Glomerular visceral epithelial cell (primary cell): ENCODE measurements at regions not wholly inside any gene's neighbourhood (a gene's known extent, or its start where the extent isn't known, plus 50 kb on each side); places are given as distances from the start of the nearest gene placed in this dataset.

Experiments used
- DNase-seq: peaks from one replicate; pipeline ENCODE4 v3.0.0-alpha.2; 2016; ENCODE audit errors: extremely low spot score

DNA sequence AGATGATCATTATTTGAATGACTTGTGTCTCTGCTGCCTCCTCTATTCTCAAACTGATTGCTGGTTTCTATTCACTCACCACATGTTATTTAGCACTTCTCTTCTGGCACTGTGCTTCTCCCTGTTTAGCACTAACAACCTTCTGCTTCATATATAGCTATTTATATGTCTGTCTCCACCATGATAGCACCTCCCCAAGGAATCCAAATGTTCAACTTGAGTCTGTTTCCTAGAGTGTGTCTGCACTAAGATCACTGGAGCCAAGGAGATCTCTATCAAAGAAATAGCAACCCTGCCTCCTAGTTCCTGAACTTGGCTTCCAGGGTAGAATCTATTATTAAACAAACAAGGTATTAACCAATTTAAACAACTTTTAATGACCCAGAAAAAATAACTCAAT, 104.5 kb downstream of the CYP26A1 start:
- no peak for DNase-seq

DNA sequence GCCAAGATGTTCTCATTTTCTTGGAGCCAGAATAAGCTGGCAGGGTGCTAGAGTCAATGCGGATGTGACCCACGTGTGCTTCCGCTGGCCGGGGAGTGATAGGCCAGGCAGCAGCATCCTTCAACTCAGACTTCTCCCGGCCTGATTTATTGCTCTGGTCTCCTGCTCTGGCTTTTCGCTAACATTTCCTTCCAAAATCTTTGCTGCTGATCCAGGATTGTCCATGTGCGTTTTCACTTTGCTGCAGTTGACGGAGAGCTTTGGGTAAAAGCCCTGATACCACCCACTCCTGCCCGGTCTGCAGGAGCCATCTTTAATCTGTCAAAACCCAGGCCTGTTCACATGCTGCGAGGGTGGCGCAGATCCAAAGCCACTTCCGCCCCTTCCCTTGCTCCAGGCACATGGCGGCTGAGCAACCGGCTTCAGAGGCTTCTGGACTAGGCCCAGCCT, 106.8 kb downstream of the CYP26A1 start:
- no peak for DNase-seq

DNA sequence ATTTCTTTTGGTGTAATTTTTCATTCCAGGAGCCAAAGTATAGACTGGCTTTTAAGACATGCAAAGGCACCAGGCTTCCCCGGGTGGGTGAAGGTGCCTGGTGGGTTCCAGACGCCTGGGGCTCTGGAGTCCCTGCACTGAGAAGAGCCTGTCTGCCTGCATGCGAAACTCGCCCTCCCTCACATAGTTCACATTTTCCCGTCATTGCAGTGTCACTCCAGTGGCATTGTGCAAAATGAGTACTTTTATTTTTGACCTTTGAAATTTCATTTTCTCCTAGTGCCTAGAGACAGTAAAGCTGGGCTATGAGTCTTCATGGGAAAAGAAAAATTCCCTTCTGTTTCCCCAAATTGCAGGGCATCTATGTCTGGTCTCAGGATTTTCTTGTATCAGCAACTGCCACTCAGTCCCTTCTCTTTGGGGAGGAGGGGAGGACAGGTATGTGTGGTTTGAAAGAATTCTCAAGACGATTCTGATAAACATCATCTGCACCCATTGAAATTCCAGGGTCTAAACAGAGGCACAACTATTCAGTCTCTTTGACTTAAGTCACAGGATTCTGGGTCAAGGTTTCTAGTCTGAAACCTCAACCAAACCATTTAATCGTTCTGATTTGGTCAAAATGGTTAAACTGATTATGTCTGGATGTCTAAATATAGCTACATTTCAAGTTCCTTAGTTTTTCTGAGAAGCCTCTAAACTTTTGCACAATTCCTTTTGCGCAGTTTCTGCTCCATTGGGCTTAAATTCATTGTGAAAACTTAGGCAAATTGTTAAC, 107.8 kb downstream of the CYP26A1 start:
- DNase-seq: no peak

DNA sequence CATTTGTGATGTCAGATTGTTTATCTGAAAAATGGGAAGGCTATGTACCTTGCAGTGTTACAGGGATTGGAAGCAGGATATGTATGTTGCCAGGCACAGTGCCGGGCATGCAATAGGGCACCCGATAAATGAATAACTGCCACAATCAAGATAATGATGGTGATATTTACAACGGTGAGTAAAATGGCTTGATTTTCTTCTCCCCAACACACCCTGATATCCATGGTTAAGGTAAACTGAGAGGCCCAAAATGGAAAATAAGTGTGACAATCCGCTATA, 108.3 kb downstream of the CYP26A1 start:
- DNase-seq: no peak

DNA sequence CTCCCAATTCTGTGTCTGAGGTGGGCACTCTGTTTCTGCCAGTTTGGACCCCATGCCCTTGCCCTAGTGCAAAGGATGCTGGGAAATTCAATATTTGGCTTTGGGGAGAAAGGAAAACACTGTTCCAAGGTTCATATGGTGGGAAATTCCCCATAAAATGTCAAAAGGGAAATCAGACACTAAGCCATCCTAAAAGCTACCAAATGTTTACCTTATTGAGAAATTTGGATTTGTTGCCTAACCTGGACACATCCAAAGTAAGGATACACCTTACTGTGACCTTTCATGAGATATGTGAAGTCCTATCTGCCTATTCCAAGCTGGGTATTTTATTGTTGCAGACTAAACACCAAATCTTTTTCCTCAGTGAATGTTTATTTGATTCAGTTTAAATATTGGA, 109.1 kb downstream of the CYP26A1 start:
- no peak for DNase-seq

DNA sequence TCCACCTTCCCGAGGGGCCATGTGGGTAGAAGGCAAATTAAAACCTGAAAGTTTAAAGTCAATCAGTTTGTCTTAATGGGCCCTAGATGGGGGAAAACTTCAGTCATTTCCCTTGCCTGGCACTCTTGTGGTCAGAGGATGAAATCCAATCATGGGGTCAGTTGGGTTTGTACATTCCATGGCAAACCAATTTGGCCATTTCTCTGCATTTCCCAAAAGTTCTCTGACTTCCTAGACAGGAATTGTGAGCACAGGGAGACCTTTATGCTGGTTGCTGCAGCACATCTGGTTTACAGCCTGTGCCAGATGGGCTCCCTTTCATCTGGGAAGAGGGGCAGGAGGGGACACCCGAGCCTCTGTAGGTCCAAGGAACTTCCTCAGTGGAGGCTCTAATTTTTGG, 113.0 kb downstream of the CYP26A1 start:
- no peak for DNase-seq

GRCh38 chr10:93189944-93190343, 116.3 kb downstream of the CYP26A1 start:
- no peak for DNase-seq

- no peak for DNase-seq
These were observed 116.7 kb downstream of the CYP26A1 start for GRCh38 chr10:93190372-93190771.

GRCh38 chr10:93193906-93194305, 120.2 kb downstream of the CYP26A1 start:
- no peak for DNase-seq

DNA sequence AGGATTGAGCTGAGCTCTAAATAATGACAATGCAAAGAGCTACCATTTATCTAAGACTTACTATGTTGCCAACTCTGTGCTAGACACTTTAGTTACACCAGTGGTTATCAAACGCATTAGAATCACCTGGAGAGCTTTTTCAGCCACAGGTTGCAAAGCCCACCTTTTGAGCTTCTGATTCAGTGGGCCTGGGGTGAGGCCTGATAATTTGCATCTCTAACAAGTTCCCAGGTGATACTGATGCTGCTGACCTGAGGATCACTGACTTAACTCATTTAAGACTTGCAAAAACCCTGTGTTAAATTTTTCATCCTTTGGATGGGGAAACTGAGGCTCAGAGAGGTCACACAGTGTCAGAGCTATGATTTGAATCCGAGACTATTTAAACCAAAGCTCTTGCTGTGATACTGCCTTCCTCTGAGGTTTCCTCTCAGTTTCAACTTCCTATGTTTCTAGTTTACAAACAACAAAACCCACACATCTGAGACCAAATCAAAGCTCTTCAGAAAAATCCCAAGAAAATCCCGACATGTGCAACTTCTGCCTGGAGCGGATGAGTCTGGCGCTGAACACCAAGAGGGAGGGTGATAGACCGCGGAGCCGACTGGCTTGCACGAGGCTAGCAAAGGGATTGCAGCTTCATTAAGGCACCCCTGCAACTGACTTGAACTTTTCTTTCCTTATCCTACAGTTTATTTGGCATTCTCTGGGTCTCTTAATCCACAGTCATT, 124.9 kb downstream of the CYP26A1 start:
- no peak for DNase-seq

DNA sequence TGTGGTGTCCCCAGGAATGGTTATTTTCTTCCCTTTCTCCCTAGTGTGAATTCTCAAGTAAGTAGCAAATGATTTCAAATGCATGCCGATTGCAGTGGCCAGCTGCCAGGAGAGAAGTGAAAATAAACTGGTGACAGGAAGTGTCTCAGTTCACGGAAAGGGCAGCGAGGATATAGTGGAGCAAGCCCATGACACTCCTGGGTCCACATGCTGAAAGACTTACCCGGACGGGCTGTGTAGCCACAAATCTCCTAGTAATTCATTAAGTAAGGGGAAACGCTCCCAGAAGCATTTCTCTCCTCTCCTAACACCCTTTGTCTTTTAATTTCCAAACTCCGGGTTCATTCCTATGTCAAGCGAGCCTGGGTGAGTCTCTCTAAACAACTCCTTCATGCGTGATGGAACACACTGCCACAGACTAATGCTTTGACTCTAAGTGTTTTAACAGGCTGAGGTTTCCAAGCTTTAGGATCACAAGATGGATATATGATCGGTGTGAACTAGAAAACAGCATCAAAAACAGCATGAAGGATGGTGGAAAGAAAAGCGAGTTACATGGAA, 125.6 kb downstream of the CYP26A1 start:
- DNase-seq: peak; percentile 89

DNA sequence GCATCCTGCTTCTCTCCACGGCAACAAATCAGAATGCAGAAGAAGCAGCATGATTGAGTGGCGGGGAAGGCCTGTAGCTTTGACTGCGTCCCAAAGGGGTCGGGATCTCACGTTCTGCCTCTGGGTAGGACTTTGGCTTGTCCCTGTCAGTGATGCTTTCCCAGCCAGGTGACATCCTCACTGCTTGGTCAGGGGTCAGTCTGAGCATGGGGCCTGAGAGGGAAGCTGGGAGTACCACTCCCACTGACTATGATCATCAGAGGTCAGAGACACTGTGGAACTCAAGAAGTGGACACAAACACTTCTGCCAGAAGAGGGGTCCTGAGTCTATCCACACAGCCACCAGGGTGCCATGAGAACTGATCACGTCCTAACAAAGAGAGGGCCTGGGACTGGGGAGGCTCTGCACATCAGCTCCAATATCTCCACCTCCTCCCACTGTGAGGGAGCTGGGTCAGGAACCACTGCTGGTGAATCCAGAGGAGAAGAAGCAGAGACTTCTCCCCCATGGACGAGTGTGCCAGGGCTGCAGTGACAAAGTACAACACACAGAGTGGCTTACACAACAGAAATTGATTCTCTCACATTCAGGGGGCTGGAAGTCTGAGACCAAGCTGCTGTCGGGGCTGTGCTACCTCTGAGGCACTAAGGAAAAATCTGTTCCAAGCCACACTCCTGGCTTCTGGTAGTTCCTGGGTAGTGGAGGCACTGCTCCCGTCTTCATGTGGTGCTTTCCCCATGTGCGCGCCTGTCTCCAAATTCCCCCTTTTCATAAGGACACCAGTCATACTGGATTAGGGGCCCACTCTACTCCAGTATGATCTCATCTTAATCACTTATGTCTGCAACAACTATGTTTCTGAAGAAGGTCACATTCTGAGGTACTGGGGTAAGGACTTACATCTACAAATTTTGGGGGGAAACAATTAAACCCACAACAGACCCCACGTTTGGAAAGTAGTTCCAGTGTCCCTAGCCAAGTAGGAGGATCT, 131.1 kb downstream of the CYP26A1 start:
- no peak for DNase-seq

- no peak for DNase-seq
These were observed 133.0 kb downstream of the CYP26A1 start for GRCh38 chr10:93206652-93207051.

- DNase-seq: peak; percentile 59
These were observed 135.2 kb downstream of the CYP26A1 start for GRCh38 chr10:93208717-93209464.

DNA sequence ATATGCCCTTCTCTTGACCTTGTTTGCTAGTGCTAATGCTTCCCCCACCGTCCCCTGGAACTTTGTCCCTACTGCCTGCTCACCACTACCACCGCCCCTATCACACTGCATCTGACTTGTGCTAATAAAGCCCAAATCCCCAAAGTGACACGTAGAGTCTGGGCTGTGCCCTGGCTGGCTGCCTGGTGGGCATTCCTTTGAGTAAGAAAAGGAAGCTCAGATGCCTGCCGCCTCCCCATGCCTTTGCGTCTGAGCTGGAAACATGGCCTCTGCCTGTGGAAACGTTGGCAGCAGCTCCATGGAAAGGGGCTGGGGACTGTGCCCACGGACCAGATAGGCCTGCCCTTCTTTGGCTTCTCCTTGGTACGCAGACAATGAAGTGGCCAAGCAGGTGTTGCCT, 138.3 kb downstream of the CYP26A1 start:
- no peak for DNase-seq

DNA sequence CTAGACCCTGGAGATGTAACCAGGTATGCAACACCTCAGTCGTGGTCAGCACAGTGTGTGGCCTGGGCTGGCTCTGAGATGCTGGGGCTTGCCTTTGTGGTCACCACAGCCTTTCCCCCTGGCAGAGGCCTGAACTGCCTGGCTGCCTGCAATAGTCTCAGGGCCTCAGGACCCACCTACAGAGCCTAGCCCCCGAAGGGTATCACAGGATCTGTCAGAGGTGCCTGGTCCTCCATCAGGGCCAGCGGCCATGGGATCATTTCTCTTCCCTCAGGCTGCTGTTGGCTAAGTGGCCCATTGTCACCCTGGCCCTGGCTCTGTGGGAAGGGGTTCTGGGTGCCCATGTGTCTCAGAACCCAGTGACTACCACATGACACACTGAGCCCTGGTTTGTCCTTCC, 141.6 kb downstream of the CYP26A1 start:
- DNase-seq: no peak

DNA sequence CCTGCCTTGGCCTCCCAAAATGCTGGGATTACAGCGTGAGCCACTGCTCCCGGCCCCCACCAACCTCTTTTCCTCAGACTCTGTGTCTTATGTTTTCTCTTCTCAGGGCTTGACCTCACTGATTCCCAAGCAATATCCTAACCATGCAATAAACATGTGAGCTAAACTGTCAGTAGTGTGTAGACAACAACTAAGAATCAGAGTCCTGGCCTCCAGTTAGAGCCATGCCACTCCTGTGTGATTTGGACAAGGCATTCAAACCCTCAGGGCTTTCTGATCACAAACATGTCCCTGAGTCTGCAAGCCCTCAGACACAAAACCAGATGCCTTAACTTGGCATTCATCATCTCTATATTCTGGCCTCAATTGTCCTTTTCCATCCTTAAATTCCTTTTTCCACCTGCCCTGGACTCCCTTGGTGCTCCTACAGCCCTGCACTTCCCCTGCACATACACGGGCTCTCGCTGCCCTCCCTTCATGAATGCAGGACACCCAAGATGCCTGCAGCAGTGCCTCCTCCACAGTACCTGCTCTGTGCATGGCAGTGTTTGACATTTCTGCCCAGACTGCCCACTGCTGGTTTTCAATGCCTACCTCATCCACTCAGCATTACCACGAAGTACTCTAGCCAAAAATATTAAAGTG, 142.8 kb downstream of the CYP26A1 start:
- no peak for DNase-seq

DNA sequence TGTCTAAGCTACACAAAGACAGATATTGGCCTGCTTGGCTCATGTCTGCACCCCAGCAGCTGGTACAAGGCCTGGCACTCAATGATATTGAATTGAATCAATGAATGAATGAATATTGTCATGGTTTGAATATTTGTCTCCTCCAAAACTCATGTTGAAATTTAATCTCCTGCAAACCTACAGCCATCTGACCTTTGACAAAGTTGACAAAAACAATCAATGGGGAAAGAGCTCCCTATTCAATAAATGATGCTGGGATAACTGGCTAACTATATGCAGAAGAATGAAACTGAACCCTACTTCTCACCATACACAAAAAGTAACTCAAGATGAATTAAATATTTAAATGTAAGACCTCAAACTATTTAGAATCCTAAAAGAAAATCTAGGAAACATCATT, 144.7 kb downstream of the CYP26A1 start:
- DNase-seq: no peak

DNA sequence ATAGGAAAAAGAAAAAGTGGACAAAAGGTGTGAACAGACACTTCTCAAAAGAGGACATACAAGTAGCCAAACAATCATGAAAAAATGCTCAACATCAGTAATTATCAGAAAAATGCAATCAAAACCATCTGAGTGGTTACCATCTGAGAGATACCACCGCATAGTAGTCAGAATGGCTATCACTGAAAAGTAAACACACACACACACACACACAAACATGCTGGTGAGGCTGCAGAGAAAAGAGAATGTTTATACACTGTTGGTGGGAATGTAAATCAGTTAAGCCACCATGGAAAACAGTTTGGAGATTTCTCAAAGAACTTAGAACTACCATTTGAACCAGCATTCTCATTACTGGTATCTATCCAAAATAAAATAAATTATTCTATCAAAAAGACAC, 145.7 kb downstream of the CYP26A1 start:
- DNase-seq: no peak

GRCh38 chr10:93220296-93221170, 146.8 kb downstream of the CYP26A1 start:
- no peak for DNase-seq
